Thymus (tissue), 11 donors: ENCODE measurements at regions not wholly inside any gene's neighbourhood (a gene's known extent, or its start where the extent isn't known, plus 50 kb on each side); places are given as distances from the start of the nearest gene placed in this dataset.
"Not testable (repeated sequence)": the region's sequence is repeated elsewhere in the genome, so short reads cannot be mapped to it uniquely, and the experiment has no call there.

Experiments
- DNase-seq, 9 donors: peaks; one replicate each; pipeline ENCODE4 v3.0.0-alpha.2; 2013; ENCODE audit warnings: low spot score in 9 of 9, low read depth in 6 of 9, missing footprints in 1 of 9
- H3K27ac ChIP-seq, 2 donors: one replicate each; pipeline ENCODE4 v1.5.1; 2013; ENCODE audit warnings: control low read depth in 1 of 2, low read depth in 1 of 2, low read length in 1 of 2, mild to moderate bottlenecking in 1 of 2, moderate library complexity in 1 of 2
- H3K27me3 ChIP-seq, 2 donors: one replicate each; pipeline ENCODE4 v1.5.1; 2013; ENCODE audit warnings: low read length in 1 of 2; ENCODE audit not compliant: control insufficient read depth in 2 of 2, insufficient read depth in 1 of 2
- H3K36me3 ChIP-seq, 2 donors: one replicate each; pipeline ENCODE4 v1.5.1; 2013; ENCODE audit warnings: low read length in 1 of 2, mild to moderate bottlenecking in 1 of 2, moderate library complexity in 1 of 2; ENCODE audit not compliant: control insufficient read depth in 2 of 2, insufficient read depth in 2 of 2
- H3K4me1 ChIP-seq, 2 donors: one replicate each; pipeline ENCODE4 v1.5.1; 2013; ENCODE audit warnings: low read length in 2 of 2; ENCODE audit not compliant: control insufficient read depth in 2 of 2, insufficient read depth in 2 of 2
- H3K4me3 ChIP-seq, 2 donors: one replicate each; pipeline ENCODE4 v1.5.1; 2013; ENCODE audit warnings: low read length in 2 of 2, control low read depth in 1 of 2, mild to moderate bottlenecking in 1 of 2
- H3K9me3 ChIP-seq, 2 donors: one replicate each; pipeline ENCODE4 v1.5.1; 2013; ENCODE audit warnings: low read length in 1 of 2, mild to moderate bottlenecking in 1 of 2; ENCODE audit not compliant: control insufficient read depth in 2 of 2, insufficient read depth in 1 of 2
- WGBS: extraction: QIAGEN DNeasy Blood & Tissue Kit; methylation state at CpG from one replicate; pipeline ENCODE4 v1.1.7; 2013; 5-methylcytosine and 5-hydroxymethylcytosine counted together
- donor health status: healthy.

DNA sequence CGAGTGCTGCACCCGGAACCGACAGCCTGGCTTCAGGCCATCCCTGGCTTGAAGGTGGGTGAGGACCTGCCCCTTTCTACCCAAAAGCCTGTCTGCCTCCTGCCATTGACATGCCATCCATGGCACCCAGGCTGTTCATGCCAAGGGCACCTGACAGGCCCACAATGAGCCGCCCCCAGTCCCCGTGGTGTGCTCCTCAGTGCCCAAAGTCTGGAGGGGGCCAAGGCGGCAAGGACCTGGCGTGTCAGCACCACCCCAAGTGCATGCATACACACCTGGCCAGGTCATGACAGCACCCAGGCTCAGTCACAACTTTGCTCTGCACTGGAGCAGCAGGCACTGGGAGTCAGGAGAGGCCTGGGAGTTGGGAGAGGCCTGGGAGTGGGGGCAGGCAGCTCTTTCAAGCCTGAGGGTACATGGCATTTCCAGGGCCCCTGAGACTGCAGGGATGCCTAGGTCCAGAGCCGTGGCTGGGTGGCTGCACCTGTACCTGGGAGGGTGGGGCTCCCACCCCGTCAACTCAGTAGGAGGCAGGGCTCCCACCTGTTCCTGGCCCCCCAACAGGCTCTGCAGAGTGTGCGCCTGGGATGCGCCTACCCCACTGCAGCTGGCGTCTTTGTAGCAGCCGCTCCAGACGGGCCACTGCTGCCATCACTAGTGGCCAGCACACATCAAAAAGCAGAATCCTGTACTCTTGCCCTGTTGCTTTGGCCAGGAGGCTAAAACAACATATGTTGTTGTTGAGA, 71.7 kb downstream of the ZNF467 start:
- no peak overlapping the region for H3K4me3 ChIP-seq
- no peak overlapping the region for H3K27ac ChIP-seq
- H3K4me1 ChIP-seq = no peaks in the 10 kb centered on the region
- H3K36me3 ChIP-seq = no peaks in the 10 kb centered on the region
- no peak for DNase-seq
- H3K27me3 ChIP-seq = peaks cover 0 to 2% of the 10 kb centered on the region in 2 donors
- 97% methylated on average over 14 of the region's 14 CpGs for WGBS
- peaks cover 1 to 16% of the 10 kb centered on the region in 2 donors for H3K9me3 ChIP-seq

DNA sequence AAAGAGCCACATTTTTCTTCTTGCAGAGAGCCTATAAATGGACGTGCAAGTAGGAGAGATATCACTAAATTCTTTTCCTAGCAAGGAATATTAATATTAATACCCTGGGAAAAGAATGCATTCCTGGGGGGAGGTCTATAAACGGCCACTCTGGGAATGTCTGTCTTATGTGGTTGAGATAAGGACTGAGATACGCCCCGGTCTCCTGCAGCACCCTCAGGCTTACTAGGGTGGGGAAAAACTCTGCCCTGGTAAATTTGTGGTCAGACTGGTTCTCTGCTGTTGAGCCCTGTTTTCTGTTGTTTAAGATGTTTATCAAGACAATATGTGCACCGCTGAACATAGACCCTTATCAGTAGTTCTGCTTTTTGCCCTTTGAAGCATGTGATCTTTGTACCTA, 75.6 kb downstream of the ZNF467 start:
- not testable (repeated sequence) for H3K4me3 ChIP-seq, H3K4me1 ChIP-seq, H3K27ac ChIP-seq, DNase-seq, H3K36me3 ChIP-seq
- Histone ChIP-seq H3K9me3 (peaks cover 1 to 16% of the 10 kb centered on the region in 2 donors), H3K27me3 (peaks cover 6 to 19% of the 10 kb centered on the region in 2 donors)
- 90% methylated on average over 5 of the region's 5 CpGs for WGBS

DNA sequence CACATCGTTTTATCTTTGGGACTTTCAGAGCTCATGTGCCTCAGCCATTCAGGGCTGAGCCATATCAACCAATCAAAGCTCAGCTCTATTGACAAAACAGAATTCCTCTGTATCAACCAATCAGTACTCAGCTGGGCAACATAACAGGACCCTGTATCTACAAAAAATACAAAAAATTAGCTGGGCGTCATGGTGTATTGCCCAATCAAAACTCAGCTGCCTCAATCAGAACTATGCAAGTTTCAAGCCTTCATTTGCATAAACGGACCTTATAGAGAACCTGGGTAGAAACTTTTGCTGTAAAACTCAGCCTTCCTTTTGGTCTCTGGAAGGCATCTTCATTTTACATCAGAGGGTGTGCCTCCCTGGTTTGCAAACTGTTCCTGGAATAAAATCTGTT, 77.1 kb downstream of the ZNF467 start:
- Histone ChIP-seq H3K4me3 (no peak overlapping the region), H3K9me3 (peaks cover 2 to 8% of the 10 kb centered on the region in 2 donors), H3K36me3 (no peaks in the 10 kb centered on the region), H3K27ac (no peak overlapping the region), H3K4me1 (no peaks in the 10 kb centered on the region), H3K27me3 (peaks cover 14 to 33% of the 10 kb centered on the region in 2 donors)
- DNase-seq = no peak
- 89% methylated on average over 3 of the region's 3 CpGs for whole genome bisulfite sequencing

DNA sequence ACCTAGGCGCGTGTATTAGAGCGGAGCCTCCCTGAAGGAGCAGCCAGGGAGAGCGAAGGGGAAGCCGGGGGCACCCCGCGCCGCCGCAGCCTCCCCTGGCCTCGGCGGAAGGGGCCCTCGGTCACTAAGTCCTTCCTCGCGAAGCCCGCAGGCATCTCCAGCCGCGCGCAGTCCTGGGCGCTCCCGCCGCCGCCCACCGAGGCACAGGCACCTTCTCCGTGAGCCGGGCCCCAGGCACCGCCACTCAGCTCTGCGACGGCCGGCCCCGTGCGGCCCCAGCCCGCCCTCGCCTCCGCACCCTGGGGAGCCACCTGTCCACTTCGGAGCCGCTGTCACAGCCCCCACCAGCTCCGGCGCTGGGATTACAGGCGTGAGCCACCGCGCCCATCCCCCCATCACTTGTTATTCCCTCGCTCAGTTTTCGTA, 80.8 kb downstream of the ZNF467 start:
- 19% methylated on average over 43 of the region's 43 CpGs for WGBS
- Histone ChIP-seq H3K27ac (no peak overlapping the region), H3K4me1 (no peaks in the 10 kb centered on the region), H3K27me3 (peaks cover 23 to 57% of the 10 kb centered on the region in 2 donors), H3K9me3 (peaks cover 1 to 3% of the 10 kb centered on the region in 2 donors), H3K4me3 (no peak overlapping the region), H3K36me3 (no peaks in the 10 kb centered on the region)
- no peak for DNase-seq

DNA sequence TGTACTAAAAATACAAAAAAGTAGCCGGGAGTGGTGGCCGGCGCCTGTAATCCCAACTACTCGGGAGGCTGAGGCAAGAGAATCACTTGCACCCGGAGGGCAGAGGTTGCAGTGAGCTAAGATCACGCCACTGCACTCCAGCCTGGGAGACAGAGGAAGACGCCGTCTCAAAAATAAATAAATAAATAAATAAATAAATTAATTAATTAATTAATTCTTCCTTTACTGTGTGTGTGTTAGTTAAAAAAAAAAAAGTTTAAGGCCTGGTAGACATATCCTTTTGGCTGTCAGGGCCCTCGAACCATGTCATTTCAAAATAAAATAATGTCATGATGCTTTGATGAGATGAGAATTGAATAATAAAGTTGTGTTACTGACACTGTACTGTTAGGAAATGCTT, 81.3 kb downstream of the ZNF467 start:
- WGBS = 92% methylated on average over 9 of the region's 9 CpGs
- Histone ChIP-seq H3K4me3 (no peak overlapping the region), H3K36me3 (no peaks in the 10 kb centered on the region), H3K27ac (no peak overlapping the region), H3K9me3 (peaks cover 1 to 3% of the 10 kb centered on the region in 2 donors), H3K27me3 (peaks cover 23 to 57% of the 10 kb centered on the region in 2 donors), H3K4me1 (no peaks in the 10 kb centered on the region)
- DNase-seq = no peak

DNA sequence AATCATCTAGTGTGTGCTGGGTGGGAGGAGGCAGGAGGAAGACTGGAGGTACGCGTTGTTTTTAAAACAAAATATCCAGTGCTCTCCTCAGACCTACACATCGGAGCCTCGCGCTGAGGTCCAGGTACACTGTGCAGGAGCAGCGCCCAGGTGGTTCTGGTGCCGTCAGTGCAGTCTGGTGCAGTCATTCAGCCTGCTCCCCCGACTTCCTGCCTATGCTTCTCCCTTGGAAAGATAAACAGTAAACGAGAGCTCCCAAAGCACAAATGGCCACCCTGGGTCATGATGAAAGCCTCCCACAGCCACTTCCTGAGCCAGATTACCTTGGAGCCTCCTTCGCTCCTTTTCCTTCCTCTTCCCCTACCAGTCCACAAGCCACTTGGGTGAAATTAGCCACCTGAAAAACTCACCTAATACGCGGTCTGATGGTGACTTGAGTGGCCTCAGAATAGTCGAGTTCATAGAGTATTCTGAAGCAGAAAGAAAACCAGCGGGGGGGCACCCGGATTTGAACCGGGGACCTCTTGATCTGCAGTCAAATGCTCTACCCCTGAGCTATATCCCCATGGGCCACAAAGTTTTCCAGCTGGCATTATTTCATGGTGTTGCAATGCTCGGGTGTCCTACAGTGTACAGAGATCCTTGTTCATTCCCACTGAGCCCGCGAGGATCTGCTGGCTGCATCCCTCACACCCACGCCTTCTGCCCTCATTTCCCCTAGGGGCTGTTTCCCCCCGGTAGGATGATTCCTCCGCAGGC, 82.5 kb downstream of the ZNF467 start:
- H3K27me3 ChIP-seq = peaks cover 19 to 60% of the 10 kb centered on the region in 2 donors

DNA sequence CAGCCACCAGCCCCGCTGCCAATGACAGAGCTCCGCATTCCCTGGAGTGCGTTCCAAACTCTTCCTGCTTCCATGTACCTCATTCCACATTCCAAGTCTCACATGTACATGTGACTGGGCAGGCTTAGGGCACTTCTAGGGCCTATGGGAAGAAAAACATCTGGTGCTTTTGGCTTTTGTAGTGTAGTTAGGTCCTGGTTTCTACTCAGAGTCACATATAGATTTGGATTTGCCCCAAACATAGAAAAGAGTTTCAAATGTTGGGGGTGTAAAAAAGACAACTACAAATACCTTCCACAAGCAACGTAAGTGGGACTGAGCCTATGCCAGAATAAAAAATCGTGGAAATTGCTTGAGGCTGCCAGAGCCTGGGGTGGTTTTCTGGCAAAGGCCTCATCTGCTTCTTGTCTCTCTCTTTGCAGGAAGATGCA, 84.1 kb downstream of the ZNF467 start:
- WGBS = 97% methylated on average over 5 of the region's 5 CpGs
- peaks cover 19 to 50% of the 10 kb centered on the region in 2 donors for H3K27me3 ChIP-seq

More for the DNA sequence above, 82.5 kb downstream of the ZNF467 start:
- Histone ChIP-seq H3K4me3 (no peak overlapping the region), H3K36me3 (no peaks in the 10 kb centered on the region), H3K27ac (no peak overlapping the region), H3K4me1 (no peaks in the 10 kb centered on the region), H3K9me3 (peaks cover 1 to 3% of the 10 kb centered on the region in 2 donors)
- DNase-seq = no peak
- WGBS = 40% methylated on average over 22 of the region's 22 CpGs

DNA sequence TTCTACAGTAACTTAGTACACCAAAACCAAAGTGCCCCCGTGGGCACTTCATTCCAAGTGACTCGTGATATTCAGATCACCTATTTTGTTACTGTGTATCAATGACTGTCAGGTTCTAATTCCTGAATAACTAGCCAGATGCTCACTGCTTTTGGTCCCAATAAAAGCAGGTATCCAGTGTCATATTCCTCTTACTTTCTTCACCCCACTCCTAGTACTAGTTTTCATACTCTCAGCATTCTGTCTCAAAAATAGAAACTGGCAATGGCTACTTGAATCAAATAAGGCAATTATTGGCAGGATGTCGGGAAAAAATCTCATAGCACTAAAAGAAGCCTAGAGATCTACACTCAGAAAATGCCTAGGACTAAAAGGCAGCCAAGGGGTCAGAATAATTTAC, 84.6 kb downstream of the ZNF467 start:
- no peaks in the 10 kb centered on the region for H3K4me1 ChIP-seq
- no peak overlapping the region for H3K4me3 ChIP-seq
- WGBS = 96% methylated on average over 3 of the region's 3 CpGs
- H3K27me3 ChIP-seq = peaks cover 19 to 49% of the 10 kb centered on the region in 2 donors
- no peak overlapping the region for H3K27ac ChIP-seq
- H3K9me3 ChIP-seq = peaks cover 1 to 3% of the 10 kb centered on the region in 2 donors
- DNase-seq = no peak
- no peaks in the 10 kb centered on the region for H3K36me3 ChIP-seq

More for the DNA sequence above, 84.1 kb downstream of the ZNF467 start:
- no peaks in the 10 kb centered on the region for H3K4me1 ChIP-seq
- H3K9me3 ChIP-seq = peaks cover 1 to 3% of the 10 kb centered on the region in 2 donors
- H3K36me3 ChIP-seq = no peaks in the 10 kb centered on the region
- no peak overlapping the region for H3K4me3 ChIP-seq
- no peak overlapping the region for H3K27ac ChIP-seq
- DNase-seq = no peak

DNA sequence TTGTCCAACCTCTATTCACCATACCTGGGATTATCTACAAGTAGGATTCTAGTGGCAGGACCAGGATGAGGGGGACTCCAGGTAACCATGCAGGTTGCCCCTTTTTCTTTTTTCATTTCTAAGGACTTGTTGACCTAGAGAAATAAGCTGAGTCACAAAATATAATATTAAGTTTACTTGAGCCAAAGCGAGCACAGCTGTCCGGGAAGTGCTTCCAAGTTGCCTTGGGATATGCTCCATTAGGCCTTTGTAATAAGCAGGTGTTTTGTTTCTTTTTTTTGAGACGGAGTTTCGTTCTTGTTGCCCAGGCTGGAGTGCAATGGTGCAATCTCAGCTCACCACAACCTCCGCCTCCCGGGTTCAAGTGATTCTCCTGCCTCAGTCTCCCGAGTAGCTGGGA, 85.6 kb downstream of the ZNF467 start:
- not testable (repeated sequence) for H3K36me3 ChIP-seq, H3K9me3 ChIP-seq, H3K4me1 ChIP-seq, DNase-seq, H3K4me3 ChIP-seq, H3K27ac ChIP-seq
- WGBS = 96% methylated on average over 7 of the region's 7 CpGs
- H3K27me3 ChIP-seq = peaks cover 18 to 41% of the 10 kb centered on the region in 2 donors
